Activated CD8-positive, alpha-beta memory T cell treated with anti-CD3 and anti-CD28 coated beads, Interleukin-2, amount 50 U/mL, for 48 hours (primary cell): ENCODE measurements at regions not wholly inside any gene's neighbourhood (a gene's known extent, or its start where the extent isn't known, plus 50 kb on each side); places are given as distances from the start of the nearest gene placed in this dataset.

Source experiments
- DNase-seq: peaks from one replicate; pipeline ENCODE4 v3.0.0-alpha.2; 2020

GRCh38 chr6:9564021-9564420 lies 850.9 kb downstream of the TFAP2A start:
- no peak for DNase-seq

- DNase-seq = no peak
These were observed 851.3 kb downstream of the TFAP2A start for GRCh38 chr6:9563568-9563967.

DNA sequence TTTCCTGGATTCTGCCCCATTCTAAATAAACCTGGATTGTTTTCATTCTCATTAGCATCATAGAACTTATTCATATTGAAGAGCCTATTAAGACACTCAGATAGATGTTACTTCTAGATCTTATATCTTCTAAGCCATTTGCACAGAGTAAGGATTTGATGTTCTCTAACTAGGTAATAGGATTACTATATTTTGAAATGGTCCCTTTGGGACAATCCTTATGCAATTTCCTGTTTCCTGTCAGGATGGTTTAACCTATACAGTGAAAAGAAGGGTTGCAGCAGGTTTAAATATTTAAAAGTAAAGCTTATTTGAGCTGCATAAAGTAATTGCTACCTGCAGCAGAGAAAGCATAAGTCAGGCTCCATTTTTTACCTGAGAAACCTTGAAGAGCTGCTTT lies 860.1 kb downstream of the TFAP2A start:
- no peak for DNase-seq

DNA sequence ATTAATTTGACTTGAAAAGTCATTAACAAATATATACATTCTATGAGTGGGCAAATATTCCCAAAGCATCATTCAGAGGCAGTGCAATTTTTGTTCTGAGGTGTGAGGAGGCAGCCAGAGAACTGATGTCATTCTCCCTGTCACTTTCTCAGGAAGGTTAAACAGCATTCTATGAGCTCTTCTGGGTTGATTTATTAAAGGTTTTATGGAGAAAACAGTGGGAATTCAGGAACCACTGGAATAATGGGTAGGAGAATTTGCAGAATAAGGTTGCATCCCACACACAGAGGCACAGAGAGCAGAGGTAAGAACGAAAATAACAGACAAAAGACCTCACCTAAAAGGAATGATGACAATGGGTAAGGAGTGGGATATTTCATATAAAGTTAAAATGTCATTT lies 860.6 kb downstream of the TFAP2A start:
- DNase-seq = no peak

GRCh38 chr6:9553002-9553401 lies 861.9 kb downstream of the TFAP2A start:
- no peak for DNase-seq

DNA sequence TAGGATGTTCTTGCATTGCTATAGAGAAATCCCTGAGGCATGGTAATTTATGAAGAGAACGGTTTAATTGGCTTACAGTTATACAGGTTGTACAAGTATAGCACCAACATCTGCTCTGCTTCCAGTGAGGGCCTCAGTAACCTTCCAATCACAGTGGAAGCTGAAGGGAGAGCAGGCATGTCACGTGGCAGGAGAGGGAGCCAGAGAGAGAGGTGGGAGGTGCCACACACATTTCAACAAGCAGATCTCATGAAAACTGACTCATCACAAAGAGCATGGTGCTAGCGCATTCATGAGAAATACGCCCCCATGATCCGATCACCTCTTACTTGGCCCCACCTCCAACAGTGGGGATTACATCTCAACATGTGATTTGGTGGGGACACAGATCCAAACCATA lies 871.2 kb downstream of the TFAP2A start:
- DNase-seq = no peak

DNA sequence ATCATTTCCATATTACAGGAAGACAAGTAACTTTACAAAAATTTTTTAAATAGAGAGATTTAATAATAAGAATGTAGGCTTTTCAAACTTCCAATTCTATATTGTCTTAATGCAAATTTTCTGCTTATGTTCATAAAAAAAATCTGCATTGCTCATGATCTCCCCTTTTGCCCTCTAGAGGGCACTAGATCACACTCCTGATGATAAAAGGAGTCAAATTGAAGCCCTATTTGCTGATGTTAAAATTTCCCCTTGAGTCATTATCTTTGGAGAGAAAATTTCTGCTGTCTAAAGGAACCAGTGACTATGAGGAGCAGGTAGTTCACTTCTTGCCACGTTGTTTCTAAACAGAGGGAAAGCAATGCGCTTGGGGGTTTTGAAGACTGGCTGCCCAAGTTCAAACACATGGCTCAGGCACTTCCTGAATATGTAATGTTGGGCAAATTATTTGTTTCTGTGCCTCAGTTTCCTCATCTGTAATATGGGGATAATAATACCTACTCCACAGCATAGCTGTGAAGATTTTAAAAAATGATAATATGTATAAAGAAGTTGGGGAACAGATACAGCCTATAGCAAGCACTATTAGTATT lies 874.2 kb downstream of the TFAP2A start:
- no peak for DNase-seq

GRCh38 chr6:9540126-9540525 lies 874.7 kb downstream of the TFAP2A start:
- no peak for DNase-seq

- DNase-seq = no peak
These were observed 875.6 kb downstream of the TFAP2A start for GRCh38 chr6:9539231-9539755.

- no peak for DNase-seq
These were observed 877.5 kb downstream of the TFAP2A start for GRCh38 chr6:9537381-9537780.

GRCh38 chr6:9535106-9535505 lies 879.8 kb downstream of the TFAP2A start:
- DNase-seq = no peak

- DNase-seq = no peak
These were observed 882.0 kb downstream of the TFAP2A start for GRCh38 chr6:9532621-9533557.

- no peak for DNase-seq
These were observed 887.1 kb downstream of the TFAP2A start for GRCh38 chr6:9527679-9528286.

DNA sequence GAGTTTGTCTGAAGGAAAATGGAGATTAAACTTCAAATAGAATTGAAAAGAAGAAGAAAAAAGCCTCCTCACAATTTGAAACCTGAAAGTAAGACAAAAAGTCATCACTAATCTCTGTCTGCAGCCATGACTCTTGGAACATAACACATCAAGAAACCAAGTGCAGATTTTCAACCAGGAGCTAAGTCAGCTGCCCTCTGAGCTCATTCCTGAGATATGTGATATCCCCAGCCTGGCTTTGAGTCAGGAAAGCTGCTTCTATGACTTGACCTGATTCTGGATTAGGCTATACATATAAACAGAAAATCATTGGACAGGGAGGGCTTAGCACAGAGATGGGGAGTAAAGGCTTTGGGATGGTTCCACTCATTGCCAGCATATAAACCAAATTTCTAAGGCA lies 891.4 kb downstream of the TFAP2A start:
- DNase-seq = no peak

GRCh38 chr6:9522101-9522500 lies 892.8 kb downstream of the TFAP2A start:
- no peak for DNase-seq

- DNase-seq = no peak
These were observed 893.7 kb downstream of the TFAP2A start for GRCh38 chr6:9521152-9521530.

GRCh38 chr6:9520417-9521151 lies 894.3 kb downstream of the TFAP2A start:
- DNase-seq = no peak

DNA sequence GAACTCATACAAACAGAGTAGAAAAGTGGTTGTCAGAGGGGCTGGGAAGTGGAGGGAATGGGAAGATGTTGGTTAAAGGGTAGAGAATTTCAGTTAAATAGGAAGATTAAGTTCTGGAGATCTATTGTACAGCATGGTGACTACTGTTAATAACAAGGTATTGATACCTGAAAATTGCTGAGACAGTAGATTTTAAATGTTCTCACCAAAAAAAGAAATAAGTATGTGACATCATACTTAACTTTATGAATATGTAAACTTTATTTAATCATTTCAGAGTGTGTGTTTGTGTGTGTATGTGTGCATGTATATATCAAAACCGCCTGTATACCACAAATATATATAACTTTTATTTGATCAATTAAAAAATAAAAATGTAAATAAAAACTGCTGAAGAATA lies 896.4 kb downstream of the TFAP2A start:
- no peak for DNase-seq

DNA sequence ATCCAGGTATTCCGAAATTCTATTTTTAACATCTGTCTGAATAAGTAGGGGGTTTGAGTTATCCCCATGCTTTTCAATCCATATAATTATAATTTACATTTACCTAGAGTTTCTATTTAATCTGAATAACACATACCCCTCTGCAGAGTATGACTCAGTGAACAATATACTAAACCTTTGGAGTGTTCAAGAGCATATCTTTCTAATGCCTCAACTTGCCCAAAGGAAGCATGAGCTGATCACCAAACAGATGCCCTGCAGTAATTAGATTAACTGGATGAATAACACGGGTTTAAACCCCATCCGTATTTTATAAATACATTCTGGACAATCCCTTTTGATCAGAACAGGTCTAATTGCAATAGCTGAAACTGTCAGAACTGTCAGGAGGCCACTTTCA lies 897.1 kb downstream of the TFAP2A start:
- no peak for DNase-seq

- no peak for DNase-seq
These were observed 899.0 kb downstream of the TFAP2A start for GRCh38 chr6:9515633-9516606.

- DNase-seq = no peak
These were observed 900.7 kb downstream of the TFAP2A start for GRCh38 chr6:9514146-9514545.

DNA sequence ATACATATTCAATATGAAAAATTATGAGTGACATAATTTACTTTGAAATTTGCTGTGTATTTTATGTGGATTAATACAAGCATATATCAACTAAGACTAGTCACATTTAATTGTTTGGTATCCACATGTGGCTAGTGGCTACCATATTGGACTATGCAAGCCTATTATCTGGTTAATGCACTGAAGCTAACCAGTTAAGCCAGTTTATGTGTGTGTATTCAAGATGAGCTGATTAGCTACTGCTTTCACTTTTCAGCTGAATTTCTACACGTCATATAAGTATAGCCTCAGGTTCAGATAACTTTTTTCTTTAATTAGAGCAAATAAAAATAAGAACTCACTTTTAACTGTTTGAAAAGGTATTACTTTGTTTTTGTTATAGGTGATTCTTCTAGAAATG lies 903.7 kb downstream of the TFAP2A start:
- DNase-seq = no peak
